ENCODE measurements at regions not wholly inside any gene's neighbourhood (a gene's known extent, or its start where the extent isn't known, plus 50 kb on each side); places are given as distances from the start of the nearest gene placed in this dataset.

- TF ChIP-seq U2AF2 (IDR thresholded peaks at IDR 0.05; ENCODE audit: low read depth, low read length) (no peak), PRDM4 (CRISPR knock-in tag; IDR thresholded peaks at IDR 0.05; ENCODE audit: borderline replicate concordance) (no peak), ZUFSP (CRISPR knock-in tag; IDR thresholded peaks at IDR 0.05; ENCODE audit: borderline replicate concordance) (no peak), EED (CRISPR knock-in tag; IDR thresholded peaks at IDR 0.05) (no peak), DDIT3 (CRISPR knock-in tag; IDR thresholded peaks at IDR 0.05) (no peak), FUBP1 (CRISPR knock-in tag; IDR thresholded peaks at IDR 0.05; ENCODE audit: borderline replicate concordance) (no peak), ISX (CRISPR knock-in tag; conservative IDR thresholded peaks at IDR 0.05) (no peak), HOXA7 (CRISPR knock-in tag; IDR thresholded peaks at IDR 0.05) (no peak), ZGPAT (CRISPR knock-in tag; IDR thresholded peaks at IDR 0.05) (no peak), EZH2 (conservative IDR thresholded peaks at IDR 0.05; ENCODE audit: low read depth, low read length) (no peak), ZNF790 (CRISPR knock-in tag; IDR thresholded peaks at IDR 0.05; ENCODE audit: borderline replicate concordance) (no peak), PHF20 (CRISPR knock-in tag; IDR thresholded peaks at IDR 0.05) (no peak), BRCA1 (CRISPR knock-in tag; IDR thresholded peaks at IDR 0.05) (no peak), KDM3A (CRISPR knock-in tag; IDR thresholded peaks at IDR 0.05; ENCODE audit: low read depth) (no peak), TCF7 (IDR thresholded peaks at IDR 0.05; ENCODE audit: low read depth) (no peak), MYC (CRISPR knock-in tag; IDR thresholded peaks at IDR 0.05; ENCODE audit: borderline replicate concordance) (no peak)
- DNase-seq (ENCODE audit: low spot score) (no peak), ATAC-seq (no peak), FAIRE-seq (no peak)
- ChIA-PET CTCF (ENCODE audit: low intra/inter-chr PET ratio, low total read pairs) (no interaction called here), POLR2A (no interaction called here)
- no peak overlapping the region for H3K4me3 ChIP-seq (replicated peaks in 1 of 3; ENCODE audit: insufficient read depth in 1 of 3, low read depth in 2 of 3, low read length in 3 of 3)
- no peaks in the 10 kb centered on the region for H4K20me1 ChIP-seq (ENCODE audit: insufficient read depth, low read length)
- no peak overlapping the region for H3K9ac ChIP-seq (ENCODE audit: insufficient read depth, low read depth, low read length)
- H3K4me1 ChIP-seq (ENCODE audit: insufficient read depth, low read length) = no peaks in the 10 kb centered on the region
- no peaks in the 10 kb centered on the region for H3K36me3 ChIP-seq (replicated peaks in 1 of 2; ENCODE audit: control insufficient read depth in 1 of 2, insufficient read depth in 2 of 2, low read length in 2 of 2)
- intact Hi-C loops (cut with micrococcal nuclease; ENCODE audit: unreplicated experiment) = no loop called here
- no peaks in the 10 kb centered on the region for H3K79me2 ChIP-seq (ENCODE audit: insufficient read depth, low read length)
- H2AFZ ChIP-seq (ENCODE audit: low read length) = no peak overlapping the region
- H3K4me2 ChIP-seq (ENCODE audit: low read depth, low read length) = no peak overlapping the region
- no peak overlapping the region for H3K27ac ChIP-seq (ENCODE audit: extremely low read length, insufficient read depth, low read length)
- no peaks in the 10 kb centered on the region for H3K27me3 ChIP-seq (ENCODE audit: control insufficient read depth in 1 of 2, insufficient read depth in 2 of 2, low read length in 2 of 2)
- H3K9me3 ChIP-seq (ENCODE audit: low read length) = peaks cover 15% of the 10 kb centered on the region
- no TSS peak for BruUV-seq (replicated peaks)
- in situ Hi-C loops (cut with HindIII; ENCODE audit: extremely low pct_ligation_motif_present, low pct_unique_long_range_greater_than_20kb) = no loop called here
Observed at GRCh38 chr3:161586556-161587235, 90.1 kb downstream of the OTOL1 start.

Data from HepG2 (cell line).